ENCODE measurements at regions not wholly inside any gene's neighbourhood (a gene's known extent, or its start where the extent isn't known, plus 50 kb on each side); places are given as distances from the start of the nearest gene placed in this dataset.
A peak's percentile ranks its signal among the peaks of the same experiment; 100 is the strongest.

- DNase-seq (ENCODE audit: low read depth): no peak
These were observed 364.5 kb downstream of the IRS1 start for GRCh38 chr2:226435146-226435545.

- no peak for DNase-seq (ENCODE audit: low read depth)
These were observed 364.9 kb downstream of the IRS1 start for GRCh38 chr2:226434702-226435101.

GRCh38 chr2:226431288-226431948 lies 368.2 kb downstream of the IRS1 start:
- no peak for DNase-seq (ENCODE audit: low read depth)

GRCh38 chr2:226429476-226429875 lies 370.1 kb downstream of the IRS1 start:
- DNase-seq (ENCODE audit: low read depth): no peak

GRCh38 chr2:226427538-226428307 lies 371.9 kb downstream of the IRS1 start:
- DNase-seq (ENCODE audit: low read depth): peak; percentile 92

GRCh38 chr2:226426292-226426736 lies 373.3 kb downstream of the IRS1 start:
- peak; percentile 86 for DNase-seq (ENCODE audit: low read depth)

GRCh38 chr2:226424971-226425370 lies 374.6 kb downstream of the IRS1 start:
- DNase-seq (ENCODE audit: low read depth): peak; percentile 23

GRCh38 chr2:226423498-226423960 lies 376.1 kb downstream of the IRS1 start:
- peak; percentile 39 for DNase-seq (ENCODE audit: low read depth)

GRCh38 chr2:226420646-226421045 lies 379.0 kb downstream of the IRS1 start:
- no peak for DNase-seq (ENCODE audit: low read depth)

- no peak for DNase-seq (ENCODE audit: low read depth)
These were observed 381.1 kb downstream of the IRS1 start for GRCh38 chr2:226418521-226418920.

GRCh38 chr2:226414335-226414734 lies 385.3 kb downstream of the IRS1 start:
- DNase-seq (ENCODE audit: low read depth): no peak

GRCh38 chr2:226413498-226414130 lies 386.0 kb downstream of the IRS1 start:
- no peak for DNase-seq (ENCODE audit: low read depth)

GRCh38 chr2:226411727-226412360 lies 387.8 kb downstream of the IRS1 start:
- DNase-seq (ENCODE audit: low read depth): peak; percentile 55

GRCh38 chr2:226411205-226411604 lies 388.4 kb downstream of the IRS1 start:
- DNase-seq (ENCODE audit: low read depth): no peak

GRCh38 chr2:226410247-226410835 lies 389.3 kb downstream of the IRS1 start:
- no peak for DNase-seq (ENCODE audit: low read depth)

GRCh38 chr2:226409134-226409533 lies 390.5 kb downstream of the IRS1 start:
- no peak for DNase-seq (ENCODE audit: low read depth)

GRCh38 chr2:226408141-226408540 lies 391.5 kb downstream of the IRS1 start:
- DNase-seq (ENCODE audit: low read depth): no peak

- no peak for DNase-seq (ENCODE audit: low read depth)
These were observed 392.5 kb downstream of the IRS1 start for GRCh38 chr2:226407135-226407534.

- no peak for DNase-seq (ENCODE audit: low read depth)
These were observed 394.2 kb downstream of the IRS1 start for GRCh38 chr2:226405465-226405864.

GRCh38 chr2:226403369-226403768 lies 396.3 kb downstream of the IRS1 start:
- no peak for DNase-seq (ENCODE audit: low read depth)

- DNase-seq (ENCODE audit: low read depth): no peak
These were observed 400.6 kb downstream of the IRS1 start for GRCh38 chr2:226399006-226399405.

GRCh38 chr2:226398580-226398979 lies 401.0 kb downstream of the IRS1 start:
- no peak for DNase-seq (ENCODE audit: low read depth)

All from Daoy (cell line).